Esophagus squamous epithelium (tissue), 5 donors: ENCODE measurements at regions not wholly inside any gene's neighbourhood (a gene's known extent, or its start where the extent isn't known, plus 50 kb on each side); places are given as distances from the start of the nearest gene placed in this dataset.

Experiments
- DNase-seq: peaks from one replicate; lab custom pipeline; 2025; lab: John Stamatoyannopoulos, UW
- H3K27ac ChIP-seq, 4 donors: fragments of 200-600 bp; sonication (generic); one replicate each; pipeline ENCODE4 v1.5.1; 2016 to 2019; ENCODE audit warnings: mild to moderate bottlenecking in 1 of 4
- H3K27me3 ChIP-seq, 4 donors: fragments of 200-600 bp; sonication (generic); 1 replicate in 3 of 4; 2 replicates in 1 of 4; pipeline versions ENCODE4 v1.5.1 to v1.6.0; 2017 to 2021; ENCODE audit warnings: antibody characterized with exemption in 1 of 4
- H3K36me3 ChIP-seq, 3 donors: fragments of 200-600 bp; sonication (generic); one replicate each; pipeline ENCODE4 v1.5.1; 2016 to 2019
- H3K4me1 ChIP-seq, 3 donors: fragments of 200-600 bp; sonication (generic); one replicate each; pipeline ENCODE4 v1.5.1; 2017 to 2019
- H3K4me3 ChIP-seq, 4 donors: fragments of 200-600 bp; sonication (generic); 1 replicate in 3 of 4; 2 replicates in 1 of 4; pipeline ENCODE4 v1.5.1; 2016 to 2019; ENCODE audit warnings: mild to moderate bottlenecking in 2 of 4, moderate library complexity in 1 of 4
- H3K9me3 ChIP-seq, 3 donors: fragments of 200-600 bp; sonication (generic); one replicate each; pipeline ENCODE4 v1.5.1; 2016 to 2019
- POLR2A ChIP-seq, 4 donors: fragments of 450-650 bp; IDR thresholded peaks; one replicate each; pipeline ENCODE4 v1.6.1; 2017; ENCODE audit warnings: antibody characterized with exemption in 4 of 4, mild to moderate bottlenecking in 4 of 4, moderate library complexity in 3 of 4
- WGBS, 2 donors: methylation state at CpG; one replicate each; pipeline ENCODE4 v1.1.5; 2018; 5-methylcytosine and 5-hydroxymethylcytosine counted together
- intact Hi-C: fragments of 100-400 bp; cut with DNase I; formaldehyde crosslinking; loops from one replicate; pipeline ENCODE4 v1.15.0; 2022
- TF ChIP-seq, protein P1 (sequence below), 6 experiments: fragments of 450-650 bp in 4 of 6; fragments of 200-600 bp in 2 of 6; sonication (generic) in 2 of 6; IDR thresholded peaks; one replicate each; pipeline ENCODE4 v1.5.1; 2016 to 2019; ENCODE audit warnings: antibody characterized with exemption in 6 of 6, mild to moderate bottlenecking in 4 of 6, moderate library complexity in 4 of 6
- donor health status: DM: yes; HTN: yes; CAD: no.

- Histone ChIP-seq H3K27ac (no peak overlapping the region), H3K4me1 (no peaks in the 10 kb centered on the region), H3K9me3 (no peaks in the 10 kb centered on the region), H3K4me3 (no peak overlapping the region), H3K36me3 (no peaks in the 10 kb centered on the region), H3K27me3 (no peaks in the 10 kb centered on the region)
- WGBS, 2 donors = 100% methylated on average over 1 of the region's 47 CpGs; no CpG with 5 or more reads in 1 of the 2 donors
- intact Hi-C loops = no loop called here
- TF ChIP-seq, protein P1, sequence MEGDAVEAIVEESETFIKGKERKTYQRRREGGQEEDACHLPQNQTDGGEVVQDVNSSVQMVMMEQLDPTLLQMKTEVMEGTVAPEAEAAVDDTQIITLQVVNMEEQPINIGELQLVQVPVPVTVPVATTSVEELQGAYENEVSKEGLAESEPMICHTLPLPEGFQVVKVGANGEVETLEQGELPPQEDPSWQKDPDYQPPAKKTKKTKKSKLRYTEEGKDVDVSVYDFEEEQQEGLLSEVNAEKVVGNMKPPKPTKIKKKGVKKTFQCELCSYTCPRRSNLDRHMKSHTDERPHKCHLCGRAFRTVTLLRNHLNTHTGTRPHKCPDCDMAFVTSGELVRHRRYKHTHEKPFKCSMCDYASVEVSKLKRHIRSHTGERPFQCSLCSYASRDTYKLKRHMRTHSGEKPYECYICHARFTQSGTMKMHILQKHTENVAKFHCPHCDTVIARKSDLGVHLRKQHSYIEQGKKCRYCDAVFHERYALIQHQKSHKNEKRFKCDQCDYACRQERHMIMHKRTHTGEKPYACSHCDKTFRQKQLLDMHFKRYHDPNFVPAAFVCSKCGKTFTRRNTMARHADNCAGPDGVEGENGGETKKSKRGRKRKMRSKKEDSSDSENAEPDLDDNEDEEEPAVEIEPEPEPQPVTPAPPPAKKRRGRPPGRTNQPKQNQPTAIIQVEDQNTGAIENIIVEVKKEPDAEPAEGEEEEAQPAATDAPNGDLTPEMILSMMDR (IDR thresholded peaks at IDR 0.05) = no peak
- no peak for TF ChIP-seq POLR2A (IDR thresholded peaks at IDR 0.05)
- no peak for DNase-seq
These were observed 58.5 kb downstream of the BAK1 start for GRCh38 chr6:33521489-33522091.
